ENCODE measurements at regions not wholly inside any gene's neighbourhood (a gene's known extent, or its start where the extent isn't known, plus 50 kb on each side); places are given as distances from the start of the nearest gene placed in this dataset.

GRCh38 chr15:94135486-94136147, 95.7 kb upstream of the MCTP2 start:
- Histone ChIP-seq H3K27me3 (no peaks in the 10 kb centered on the region), H3K27ac (no peak overlapping the region), H3K4me3 (no peak overlapping the region), H3K36me3 (replicated peaks in 1 of 2; ENCODE audit: insufficient read depth in 1 of 2, low read depth in 2 of 2) (no peaks in the 10 kb centered on the region), H3K4me1 (no peaks in the 10 kb centered on the region), H3K9me3 (no peaks in the 10 kb centered on the region)
- no peak for TF ChIP-seq POLR2A (IDR thresholded peaks at IDR 0.05)
- TF ChIP-seq CTCF (IDR thresholded peaks at IDR 0.05) = no peak
- DNase-seq (no peak), ATAC-seq (no peak)
- intact Hi-C loops (cut with DNase I) = no loop called here
- 25 to 38% methylated on average over 1 of the region's 1 CpG for WGBS, 2 donors

GRCh38 chr15:94131875-94132274, 99.5 kb upstream of the MCTP2 start:
- no peak overlapping the region for H3K4me3 ChIP-seq
- ATAC-seq (no peak), DNase-seq (no peak)
- no peaks in the 10 kb centered on the region for H3K36me3 ChIP-seq (replicated peaks in 1 of 2; ENCODE audit: insufficient read depth in 1 of 2, low read depth in 2 of 2)
- TF ChIP-seq CTCF (IDR thresholded peaks at IDR 0.05) (no peak), POLR2A (IDR thresholded peaks at IDR 0.05) (no peak)
- no peaks in the 10 kb centered on the region for H3K4me1 ChIP-seq
- no peaks in the 10 kb centered on the region for H3K27me3 ChIP-seq
- intact Hi-C loops (cut with DNase I) = no loop called here
- H3K27ac ChIP-seq = no peak overlapping the region
- no peaks in the 10 kb centered on the region for H3K9me3 ChIP-seq

- H3K36me3 ChIP-seq (replicated peaks in 1 of 2; ENCODE audit: insufficient read depth in 1 of 2, low read depth in 2 of 2) = no peaks in the 10 kb centered on the region
- no peak overlapping the region for H3K4me3 ChIP-seq
- no peaks in the 10 kb centered on the region for H3K4me1 ChIP-seq
- 67 to 79% methylated on average over 4 of the region's 4 CpGs for WGBS, 2 donors
- no peaks in the 10 kb centered on the region for H3K9me3 ChIP-seq
- DNase-seq (no peak), ATAC-seq (no peak)
- no peaks in the 10 kb centered on the region for H3K27me3 ChIP-seq
- TF ChIP-seq CTCF (IDR thresholded peaks at IDR 0.05) (no peak), POLR2A (IDR thresholded peaks at IDR 0.05) (no peak)
- H3K27ac ChIP-seq = no peak overlapping the region
- intact Hi-C loops (cut with DNase I) = no loop called here
Measured at GRCh38 chr15:94130504-94130903, 100.9 kb upstream of the MCTP2 start.

- Histone ChIP-seq H3K4me3 (no peak overlapping the region), H3K36me3 (replicated peaks in 1 of 2; ENCODE audit: insufficient read depth in 1 of 2, low read depth in 2 of 2) (no peaks in the 10 kb centered on the region), H3K27me3 (no peaks in the 10 kb centered on the region), H3K27ac (no peak overlapping the region), H3K4me1 (no peaks in the 10 kb centered on the region), H3K9me3 (no peaks in the 10 kb centered on the region)
- no peak for TF ChIP-seq CTCF (IDR thresholded peaks at IDR 0.05)
- no peak for TF ChIP-seq POLR2A (IDR thresholded peaks at IDR 0.05)
- intact Hi-C loops (cut with DNase I) = no loop called here
- DNase-seq (no peak), ATAC-seq (no peak)
- 27 to 34% methylated on average over 3 of the region's 3 CpGs for WGBS, 2 donors
Measured at GRCh38 chr15:94127006-94127405, 104.4 kb upstream of the MCTP2 start.

- intact Hi-C loops (cut with DNase I) = no loop called here
- ATAC-seq = no peak
- H3K4me1 ChIP-seq = no peaks in the 10 kb centered on the region
- H3K27ac ChIP-seq = no peak overlapping the region
- DNase-seq = peak in 1 of 4 donors; percentile 8
- WGBS, 2 donors = 60 to 63% methylated on average over 2 of the region's 2 CpGs
- TF ChIP-seq POLR2A (IDR thresholded peaks at IDR 0.05) = no peak
- H3K9me3 ChIP-seq = no peaks in the 10 kb centered on the region
- no peak overlapping the region for H3K4me3 ChIP-seq
- no peaks in the 10 kb centered on the region for H3K36me3 ChIP-seq (replicated peaks in 1 of 2; ENCODE audit: insufficient read depth in 1 of 2, low read depth in 2 of 2)
- H3K27me3 ChIP-seq = no peaks in the 10 kb centered on the region
Measured at GRCh38 chr15:94125698-94126097, 105.7 kb upstream of the MCTP2 start.
